ENCODE measurements at regions not wholly inside any gene's neighbourhood (a gene's known extent, or its start where the extent isn't known, plus 50 kb on each side); places are given as distances from the start of the nearest gene placed in this dataset.

DNA sequence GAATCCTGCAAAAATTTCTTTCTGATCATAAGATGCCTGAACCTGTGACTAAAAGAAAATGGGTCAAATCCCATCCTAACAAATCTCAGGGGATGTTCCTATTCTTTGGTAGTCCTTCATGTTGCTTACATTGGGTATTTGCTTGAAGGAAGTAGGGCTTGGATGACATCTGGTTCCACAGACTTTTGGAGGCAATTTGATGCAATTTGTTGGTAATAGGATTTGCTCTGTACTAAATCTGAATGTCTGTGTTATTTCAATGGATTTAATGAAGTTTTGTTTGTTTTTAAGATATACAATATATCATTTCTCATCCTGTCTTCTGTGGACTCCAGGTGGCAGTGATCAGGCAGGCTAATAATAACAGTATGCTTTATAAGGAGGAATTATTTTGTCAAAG is 457.9 kb downstream of the ZSWIM6 start:
- TF ChIP-seq, protein P1, sequence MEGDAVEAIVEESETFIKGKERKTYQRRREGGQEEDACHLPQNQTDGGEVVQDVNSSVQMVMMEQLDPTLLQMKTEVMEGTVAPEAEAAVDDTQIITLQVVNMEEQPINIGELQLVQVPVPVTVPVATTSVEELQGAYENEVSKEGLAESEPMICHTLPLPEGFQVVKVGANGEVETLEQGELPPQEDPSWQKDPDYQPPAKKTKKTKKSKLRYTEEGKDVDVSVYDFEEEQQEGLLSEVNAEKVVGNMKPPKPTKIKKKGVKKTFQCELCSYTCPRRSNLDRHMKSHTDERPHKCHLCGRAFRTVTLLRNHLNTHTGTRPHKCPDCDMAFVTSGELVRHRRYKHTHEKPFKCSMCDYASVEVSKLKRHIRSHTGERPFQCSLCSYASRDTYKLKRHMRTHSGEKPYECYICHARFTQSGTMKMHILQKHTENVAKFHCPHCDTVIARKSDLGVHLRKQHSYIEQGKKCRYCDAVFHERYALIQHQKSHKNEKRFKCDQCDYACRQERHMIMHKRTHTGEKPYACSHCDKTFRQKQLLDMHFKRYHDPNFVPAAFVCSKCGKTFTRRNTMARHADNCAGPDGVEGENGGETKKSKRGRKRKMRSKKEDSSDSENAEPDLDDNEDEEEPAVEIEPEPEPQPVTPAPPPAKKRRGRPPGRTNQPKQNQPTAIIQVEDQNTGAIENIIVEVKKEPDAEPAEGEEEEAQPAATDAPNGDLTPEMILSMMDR (IDR thresholded peaks at IDR 0.05; ENCODE audit: low read depth, low read length, missing input control), result no peak
- TF ChIP-seq HNF4G (IDR thresholded peaks at IDR 0.05), result no peak
- TF ChIP-seq, protein P2, sequence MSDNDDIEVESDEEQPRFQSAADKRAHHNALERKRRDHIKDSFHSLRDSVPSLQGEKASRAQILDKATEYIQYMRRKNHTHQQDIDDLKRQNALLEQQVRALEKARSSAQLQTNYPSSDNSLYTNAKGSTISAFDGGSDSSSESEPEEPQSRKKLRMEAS (IDR thresholded peaks at IDR 0.05), result no peak
- TF ChIP-seq JUND (IDR thresholded peaks at IDR 0.05), result no peak
- no peak for TF ChIP-seq EGR1 (IDR thresholded peaks at IDR 0.05; ENCODE audit: low read depth in 2 of 2)
- TF ChIP-seq SP1 (IDR thresholded peaks at IDR 0.05), result no peak
- no peak for TF ChIP-seq NR2F2 (IDR thresholded peaks at IDR 0.05)
- no peak for TF ChIP-seq FOXA1 (IDR thresholded peaks at IDR 0.05)
- no peak for TF ChIP-seq RAD21 (IDR thresholded peaks at IDR 0.05)
- no peak for TF ChIP-seq YY1 (IDR thresholded peaks at IDR 0.05)
- TF ChIP-seq, protein P3, sequence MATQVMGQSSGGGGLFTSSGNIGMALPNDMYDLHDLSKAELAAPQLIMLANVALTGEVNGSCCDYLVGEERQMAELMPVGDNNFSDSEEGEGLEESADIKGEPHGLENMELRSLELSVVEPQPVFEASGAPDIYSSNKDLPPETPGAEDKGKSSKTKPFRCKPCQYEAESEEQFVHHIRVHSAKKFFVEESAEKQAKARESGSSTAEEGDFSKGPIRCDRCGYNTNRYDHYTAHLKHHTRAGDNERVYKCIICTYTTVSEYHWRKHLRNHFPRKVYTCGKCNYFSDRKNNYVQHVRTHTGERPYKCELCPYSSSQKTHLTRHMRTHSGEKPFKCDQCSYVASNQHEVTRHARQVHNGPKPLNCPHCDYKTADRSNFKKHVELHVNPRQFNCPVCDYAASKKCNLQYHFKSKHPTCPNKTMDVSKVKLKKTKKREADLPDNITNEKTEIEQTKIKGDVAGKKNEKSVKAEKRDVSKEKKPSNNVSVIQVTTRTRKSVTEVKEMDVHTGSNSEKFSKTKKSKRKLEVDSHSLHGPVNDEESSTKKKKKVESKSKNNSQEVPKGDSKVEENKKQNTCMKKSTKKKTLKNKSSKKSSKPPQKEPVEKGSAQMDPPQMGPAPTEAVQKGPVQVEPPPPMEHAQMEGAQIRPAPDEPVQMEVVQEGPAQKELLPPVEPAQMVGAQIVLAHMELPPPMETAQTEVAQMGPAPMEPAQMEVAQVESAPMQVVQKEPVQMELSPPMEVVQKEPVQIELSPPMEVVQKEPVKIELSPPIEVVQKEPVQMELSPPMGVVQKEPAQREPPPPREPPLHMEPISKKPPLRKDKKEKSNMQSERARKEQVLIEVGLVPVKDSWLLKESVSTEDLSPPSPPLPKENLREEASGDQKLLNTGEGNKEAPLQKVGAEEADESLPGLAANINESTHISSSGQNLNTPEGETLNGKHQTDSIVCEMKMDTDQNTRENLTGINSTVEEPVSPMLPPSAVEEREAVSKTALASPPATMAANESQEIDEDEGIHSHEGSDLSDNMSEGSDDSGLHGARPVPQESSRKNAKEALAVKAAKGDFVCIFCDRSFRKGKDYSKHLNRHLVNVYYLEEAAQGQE (IDR thresholded peaks at IDR 0.05), result no peak
- no peak for TF ChIP-seq TAF1 (conservative IDR thresholded peaks at IDR 0.05)
- TF ChIP-seq, protein P4, sequence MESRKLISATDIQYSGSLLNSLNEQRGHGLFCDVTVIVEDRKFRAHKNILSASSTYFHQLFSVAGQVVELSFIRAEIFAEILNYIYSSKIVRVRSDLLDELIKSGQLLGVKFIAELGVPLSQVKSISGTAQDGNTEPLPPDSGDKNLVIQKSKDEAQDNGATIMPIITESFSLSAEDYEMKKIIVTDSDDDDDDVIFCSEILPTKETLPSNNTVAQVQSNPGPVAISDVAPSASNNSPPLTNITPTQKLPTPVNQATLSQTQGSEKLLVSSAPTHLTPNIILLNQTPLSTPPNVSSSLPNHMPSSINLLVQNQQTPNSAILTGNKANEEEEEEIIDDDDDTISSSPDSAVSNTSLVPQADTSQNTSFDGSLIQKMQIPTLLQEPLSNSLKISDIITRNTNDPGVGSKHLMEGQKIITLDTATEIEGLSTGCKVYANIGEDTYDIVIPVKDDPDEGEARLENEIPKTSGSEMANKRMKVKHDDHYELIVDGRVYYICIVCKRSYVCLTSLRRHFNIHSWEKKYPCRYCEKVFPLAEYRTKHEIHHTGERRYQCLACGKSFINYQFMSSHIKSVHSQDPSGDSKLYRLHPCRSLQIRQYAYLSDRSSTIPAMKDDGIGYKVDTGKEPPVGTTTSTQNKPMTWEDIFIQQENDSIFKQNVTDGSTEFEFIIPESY (IDR thresholded peaks at IDR 0.05), result no peak
